NCI-H187 treated with DMSO at 0.1 percent for 48 hours (cell line): ENCODE measurements at regions not wholly inside any gene's neighbourhood (a gene's known extent, or its start where the extent isn't known, plus 50 kb on each side); places are given as distances from the start of the nearest gene placed in this dataset.
"Not testable (repeated sequence)": the region's sequence is repeated elsewhere in the genome, so short reads cannot be mapped to it uniquely, and the experiment has no call there.

Experiments used
- DNase-seq: peaks from one replicate; lab custom pipeline; 2025; lab: John Stamatoyannopoulos, UW

GRCh38 chr16:31581065-31581464 lies 53.4 kb downstream of the AHSP start:
- not testable (repeated sequence) for DNase-seq

GRCh38 chr16:31601737-31602384 lies 74.2 kb downstream of the AHSP start:
- DNase-seq = not testable (repeated sequence)

DNA sequence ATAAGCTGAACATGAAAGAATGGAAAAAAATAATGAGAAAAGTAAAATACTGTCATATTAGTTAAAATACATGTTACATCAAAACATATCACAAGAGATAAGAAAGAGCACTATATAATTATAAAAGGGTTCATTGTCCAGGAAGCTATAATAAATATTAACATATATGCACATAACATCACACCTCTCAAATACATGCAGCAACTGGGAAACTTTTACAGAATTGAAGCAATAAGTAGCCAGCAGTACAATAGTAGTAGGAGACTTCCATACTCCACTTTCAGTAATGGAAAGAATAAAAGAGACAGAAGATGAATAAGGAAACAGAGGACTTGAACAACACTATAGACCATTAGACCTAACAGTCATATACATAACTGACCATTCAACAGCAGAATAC lies 90.4 kb downstream of the AHSP start:
- DNase-seq = no peak

DNA sequence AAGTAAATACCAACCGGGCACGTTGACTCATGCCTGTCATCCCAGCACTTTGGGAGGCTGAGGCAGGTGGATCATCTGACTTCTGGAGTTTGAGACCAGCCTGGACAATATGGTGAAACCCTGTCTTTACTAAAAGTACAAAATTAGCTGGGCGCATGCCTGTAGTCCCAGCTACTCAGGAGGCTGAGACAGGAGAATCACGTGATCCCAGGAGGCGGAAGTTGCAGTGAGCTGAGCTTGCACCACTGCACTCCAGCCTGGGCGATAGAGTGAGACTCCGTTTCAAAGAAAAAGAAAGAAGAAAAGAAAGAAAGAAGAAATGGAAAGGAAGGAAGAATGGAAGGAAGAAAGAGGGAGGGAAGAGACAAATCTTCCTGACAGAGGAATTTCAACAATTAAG lies 108.7 kb downstream of the AHSP start:
- no peak for DNase-seq

GRCh38 chr16:31641279-31641678 lies 113.6 kb downstream of the AHSP start:
- DNase-seq = no peak

GRCh38 chr16:31655674-31656073 lies 128.0 kb downstream of the AHSP start:
- not testable (repeated sequence) for DNase-seq

DNA sequence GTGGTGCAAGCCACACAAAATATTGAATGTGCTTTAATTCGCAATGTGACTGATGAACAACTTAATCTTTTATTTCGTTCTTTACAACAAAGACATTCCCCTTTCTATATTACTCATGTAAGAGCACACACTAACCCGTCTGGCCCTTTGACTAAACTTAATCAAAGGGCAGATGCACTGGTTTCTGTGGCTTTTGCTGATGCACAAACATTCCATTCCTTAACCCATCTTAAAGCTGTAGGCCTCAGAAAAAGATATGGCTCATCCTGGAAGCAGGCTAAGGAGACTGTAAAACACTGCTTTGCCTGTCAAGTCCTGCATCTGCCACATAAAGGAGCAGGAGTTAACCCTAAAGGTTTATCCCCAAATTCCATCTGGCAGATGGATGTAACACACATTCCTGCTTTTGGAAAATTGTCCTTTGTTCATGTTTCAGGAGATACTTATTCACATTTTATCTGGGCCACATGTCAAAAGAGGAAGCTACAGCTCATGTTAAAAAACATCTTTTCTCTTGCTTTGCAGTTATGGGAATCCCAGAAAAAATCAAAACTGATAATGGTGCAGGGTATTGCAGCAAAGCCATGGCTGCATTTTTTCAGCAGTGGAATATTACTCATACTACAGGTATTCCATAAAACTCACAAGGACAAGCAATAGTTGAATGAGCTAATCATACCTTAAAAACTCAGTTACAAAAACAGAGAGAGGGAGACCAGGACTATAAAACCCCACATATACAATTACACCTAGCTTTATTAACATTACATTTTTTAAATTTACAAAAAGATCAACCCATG lies 137.2 kb downstream of the AHSP start:
- no peak for DNase-seq

GRCh38 chr16:31674686-31675085 lies 147.0 kb downstream of the AHSP start:
- DNase-seq = no peak

DNA sequence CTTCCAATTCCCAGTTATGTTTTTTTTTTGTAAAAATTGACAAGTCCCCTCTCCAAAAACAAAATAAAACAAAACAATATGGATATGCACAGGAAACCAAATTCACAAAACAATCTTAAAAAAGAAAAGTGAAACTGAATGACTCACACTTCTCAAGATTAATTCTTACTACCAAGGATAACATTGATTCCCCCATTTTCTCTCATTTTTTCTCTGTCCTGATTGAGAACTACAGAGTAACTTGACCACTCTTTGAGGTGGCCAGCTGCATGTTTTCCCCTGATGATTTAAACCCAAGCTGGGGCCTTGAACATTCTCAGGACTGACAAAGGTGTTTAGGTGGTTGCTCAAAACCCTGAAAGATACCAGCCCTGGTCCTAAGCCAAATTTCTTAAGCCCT lies 149.0 kb downstream of the AHSP start:
- DNase-seq = no peak

DNA sequence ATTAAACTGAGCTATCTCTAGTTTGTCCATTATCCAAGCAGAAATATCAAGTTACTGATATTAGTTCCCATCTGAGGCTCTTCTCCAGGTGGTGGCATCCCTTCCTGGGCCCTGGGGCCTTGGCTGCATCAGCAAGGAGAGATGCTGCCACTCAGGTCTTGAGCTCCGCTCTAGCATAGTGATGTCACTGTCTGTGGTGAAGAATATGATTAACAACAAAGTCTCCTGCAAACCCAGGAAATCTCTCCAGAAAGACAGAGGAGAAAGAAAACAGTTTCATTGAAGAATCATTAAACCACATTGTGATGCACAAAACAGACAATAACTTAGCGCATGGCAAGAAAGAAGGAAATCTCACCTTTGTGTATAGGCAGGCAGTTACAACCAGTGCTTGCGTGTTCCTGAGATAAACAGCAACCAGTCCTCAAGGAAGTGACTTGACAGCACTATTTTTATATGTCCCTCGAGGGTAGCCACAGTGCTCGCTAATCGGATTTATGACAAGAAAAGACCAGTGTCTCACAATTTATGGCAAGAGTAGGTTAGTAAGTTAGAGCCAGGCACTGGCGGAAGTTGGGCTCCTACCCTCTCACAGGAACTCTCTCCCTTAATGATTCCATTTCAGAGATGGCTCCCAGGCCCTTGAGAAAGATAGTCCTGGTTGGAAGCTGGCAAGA lies 151.1 kb downstream of the AHSP start:
- DNase-seq = no peak

DNA sequence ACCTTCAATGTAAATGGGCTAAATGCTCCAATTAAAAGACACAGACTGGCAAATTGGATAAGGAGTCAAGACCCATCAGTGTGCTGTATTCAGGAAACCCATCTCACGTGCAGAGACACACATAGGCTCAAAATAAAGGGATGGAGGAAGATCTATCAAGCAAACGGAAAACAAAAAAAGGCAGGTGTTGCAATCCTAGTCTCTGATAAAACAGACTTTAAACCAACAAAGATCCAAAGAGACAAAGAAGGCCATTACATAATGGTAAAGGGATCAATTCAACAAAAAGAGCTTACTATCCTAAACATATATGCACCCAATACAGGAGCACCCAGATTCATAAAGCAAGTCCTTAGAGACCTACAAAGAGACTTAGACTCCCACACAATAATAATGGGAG lies 161.6 kb downstream of the AHSP start:
- not testable (repeated sequence) for DNase-seq

- not testable (repeated sequence) for DNase-seq
Measured at GRCh38 chr16:31692338-31692737, 164.6 kb downstream of the AHSP start.

DNA sequence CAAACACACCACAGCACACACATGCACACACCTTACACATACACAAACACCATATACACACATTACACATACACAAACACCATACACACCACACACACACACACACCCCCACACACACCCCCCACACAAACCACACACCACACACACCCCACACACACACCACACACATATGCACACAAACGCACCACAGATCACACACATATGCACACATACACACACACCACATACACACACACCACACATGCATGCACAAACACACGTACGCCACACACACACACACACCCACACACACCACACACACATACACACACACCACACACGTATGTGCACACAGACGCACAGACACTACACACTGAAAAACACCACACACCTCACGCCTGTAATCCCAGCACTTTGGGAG lies 166.0 kb downstream of the AHSP start:
- DNase-seq = no peak

GRCh38 chr16:31694461-31694860 lies 166.8 kb downstream of the AHSP start:
- DNase-seq = no peak

DNA sequence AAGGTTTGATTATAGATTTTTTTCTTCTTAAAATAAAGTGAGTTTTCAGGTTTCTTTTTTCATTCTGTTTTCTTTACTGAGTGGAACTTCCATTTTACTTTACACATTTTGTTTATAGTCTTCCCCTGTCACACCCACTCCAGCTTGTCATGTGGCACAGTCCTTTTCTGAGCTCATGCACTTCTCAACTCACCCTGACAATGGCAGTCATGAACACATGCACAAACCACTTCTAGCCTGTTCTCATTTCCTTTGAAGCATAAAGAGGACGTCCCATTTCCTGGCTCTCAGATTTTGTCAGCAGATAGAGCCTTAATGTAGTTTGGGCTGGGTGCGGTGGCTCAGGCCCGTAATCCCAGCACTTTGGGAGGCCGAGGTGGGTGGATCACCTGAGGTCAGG lies 168.0 kb downstream of the AHSP start:
- no peak for DNase-seq

DNA sequence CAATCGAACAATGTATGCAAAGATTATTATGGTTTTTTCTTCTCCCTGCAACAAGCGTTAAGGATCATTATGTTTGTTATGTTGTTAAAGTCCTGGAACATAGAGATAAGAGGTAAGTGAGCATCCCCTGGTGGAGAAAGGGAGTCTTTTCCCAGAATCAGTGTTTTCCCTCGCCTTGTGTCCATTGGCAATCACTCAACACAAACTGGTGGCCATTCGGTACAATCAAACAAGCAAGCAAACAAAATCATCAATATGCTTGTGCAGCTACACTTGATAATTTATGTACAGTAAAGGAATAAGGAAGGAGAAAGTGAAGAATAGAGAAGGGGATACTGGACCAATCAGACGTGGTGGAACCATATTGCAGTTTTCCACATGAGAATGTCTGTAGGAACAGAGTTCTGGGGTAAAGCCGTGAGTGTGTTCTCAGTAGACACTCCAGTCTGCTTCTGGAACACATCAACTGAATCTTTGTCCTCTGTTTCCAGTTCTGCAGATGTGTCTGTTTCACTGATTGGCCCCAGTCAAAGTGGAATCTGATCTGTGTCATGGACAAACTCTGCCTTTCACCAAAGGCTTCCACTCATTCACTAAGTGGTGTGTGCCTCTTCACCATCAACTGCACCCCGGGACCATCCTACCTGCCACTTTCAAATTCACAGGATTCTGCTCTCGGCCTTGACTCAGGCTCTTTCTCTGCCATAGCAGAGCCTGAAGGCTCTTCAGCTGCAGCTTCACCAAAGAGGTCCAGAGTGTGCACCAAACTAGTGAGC lies 169.5 kb downstream of the AHSP start:
- DNase-seq = no peak

- DNase-seq = no peak
Measured at GRCh38 chr16:31697744-31698125, 170.0 kb downstream of the AHSP start.

DNA sequence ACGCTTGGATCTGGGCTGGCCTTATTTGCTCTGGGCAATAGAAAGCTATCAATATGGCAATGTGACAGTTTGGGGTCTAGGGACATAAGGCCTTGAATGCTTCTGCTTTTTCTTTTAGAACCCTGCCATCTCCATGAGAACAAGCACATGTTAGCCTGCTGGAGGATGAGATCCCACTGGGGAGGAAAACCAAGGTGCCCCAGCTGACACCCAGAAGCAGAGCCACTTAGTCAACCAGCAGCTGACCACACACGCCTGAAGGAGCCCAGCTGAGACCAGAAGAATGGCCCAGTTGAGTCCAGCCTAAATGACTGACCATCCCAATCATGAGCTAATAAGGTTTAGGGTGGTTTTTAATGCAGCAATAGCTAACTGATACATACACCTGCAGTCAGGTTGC lies 171.2 kb downstream of the AHSP start:
- DNase-seq = no peak

GRCh38 chr16:31699601-31700000 lies 171.9 kb downstream of the AHSP start:
- DNase-seq = no peak

DNA sequence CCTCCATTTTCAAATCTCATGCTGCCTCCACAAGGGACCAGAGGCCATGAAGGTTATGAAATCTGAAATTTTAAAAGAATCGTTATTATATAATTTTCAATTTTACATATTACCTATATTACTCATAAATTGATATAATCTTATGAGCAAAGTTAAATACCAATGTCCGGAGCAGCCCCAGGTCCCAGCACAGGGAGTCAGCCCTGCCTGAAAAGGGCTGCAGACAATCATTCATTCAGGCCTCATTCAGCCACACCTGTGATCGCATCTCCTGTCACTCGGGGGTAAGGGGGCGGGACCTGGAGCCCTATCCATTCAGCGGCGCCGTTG lies 172.5 kb downstream of the AHSP start:
- DNase-seq = no peak

- peak; percentile 33 for DNase-seq
Measured at GRCh38 chr16:31700530-31701388, 172.8 kb upstream of the ZNF267 start.

DNA sequence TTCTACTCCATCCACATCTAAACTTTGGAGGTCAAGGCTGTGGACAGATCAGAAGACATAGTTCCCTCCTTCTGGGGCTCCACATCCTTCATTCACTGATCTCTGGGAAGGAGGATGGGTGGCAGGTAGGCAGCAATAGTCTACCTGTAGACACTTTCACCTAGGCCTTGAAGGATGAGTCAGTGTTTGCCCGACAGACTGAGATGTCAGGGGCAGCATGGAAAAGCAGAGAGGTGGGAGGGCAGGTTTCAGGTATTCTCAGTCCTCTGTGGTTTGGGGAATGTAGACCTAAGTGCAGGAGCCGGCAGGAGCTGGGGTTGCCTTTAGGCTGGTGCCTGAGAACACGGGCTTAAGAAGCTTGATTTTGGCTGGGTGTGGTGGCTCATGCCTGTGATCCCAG lies 171.9 kb upstream of the ZNF267 start:
- DNase-seq = no peak
